Activated naive CD4-positive, alpha-beta T cell treated with anti-CD3 and anti-CD28 coated beads, Interleukin-2, amount 10 ng/mL, durations not matched to agents 7 days and 5 days (primary cell): ENCODE measurements at regions not wholly inside any gene's neighbourhood (a gene's known extent, or its start where the extent isn't known, plus 50 kb on each side); places are given as distances from the start of the nearest gene placed in this dataset.

Experiments used
- CTCF ChIA-PET: fragments of 350-600 bp; sonication (Branson Sonifier 250); formaldehyde crosslinking; loops from one replicate; lab custom pipeline; 2021; ENCODE audit warnings: antibody characterized with exemption; lab: Charles Lee
- DNase-seq: peaks from one replicate; pipeline ENCODE4 v3.0.0-alpha.2; 2020
- H3K27ac Mint-ChIP-seq: one replicate; pipeline ENCODE4 v1.8.0; 2021; ENCODE audit warnings: mild to moderate bottlenecking, moderate library complexity, mixed read lengths
- H3K27me3 Mint-ChIP-seq: one replicate; pipeline ENCODE4 v1.8.0; 2021; ENCODE audit warnings: mild to moderate bottlenecking, mixed read lengths
- H3K36me3 Mint-ChIP-seq: one replicate; pipeline ENCODE4 v1.8.0; 2021; ENCODE audit warnings: mixed read lengths
- H3K4me1 Mint-ChIP-seq: one replicate; pipeline ENCODE4 v1.8.0; 2021; ENCODE audit warnings: mixed read lengths
- H3K4me3 Mint-ChIP-seq: one replicate; pipeline ENCODE4 v1.8.0; 2021; ENCODE audit warnings: mild to moderate bottlenecking, moderate library complexity, mixed read lengths
- H3K9me3 Mint-ChIP-seq: one replicate; pipeline ENCODE4 v1.8.0; 2021; ENCODE audit warnings: mixed read lengths

- no peak overlapping the region for H3K27ac Mint-ChIP-seq
- CTCF ChIA-PET: interaction anchor here (1.1 kb wide), 1 partner anchor 49 kb away, joined by 3 read pairs; no protein-coding TSS in a partner anchor
- no peak for DNase-seq
- peaks cover 10% of the 10 kb centered on the region for H3K9me3 Mint-ChIP-seq
- H3K4me1 Mint-ChIP-seq: peaks cover 27% of the 10 kb centered on the region
- H3K36me3 Mint-ChIP-seq: peaks cover 7% of the 10 kb centered on the region
- no peak overlapping the region for H3K4me3 Mint-ChIP-seq
- no peaks in the 10 kb centered on the region for H3K27me3 Mint-ChIP-seq
Observed at GRCh38 chr11:110909336-110909735, 197.1 kb upstream of the ARHGAP20 start.

DNA sequence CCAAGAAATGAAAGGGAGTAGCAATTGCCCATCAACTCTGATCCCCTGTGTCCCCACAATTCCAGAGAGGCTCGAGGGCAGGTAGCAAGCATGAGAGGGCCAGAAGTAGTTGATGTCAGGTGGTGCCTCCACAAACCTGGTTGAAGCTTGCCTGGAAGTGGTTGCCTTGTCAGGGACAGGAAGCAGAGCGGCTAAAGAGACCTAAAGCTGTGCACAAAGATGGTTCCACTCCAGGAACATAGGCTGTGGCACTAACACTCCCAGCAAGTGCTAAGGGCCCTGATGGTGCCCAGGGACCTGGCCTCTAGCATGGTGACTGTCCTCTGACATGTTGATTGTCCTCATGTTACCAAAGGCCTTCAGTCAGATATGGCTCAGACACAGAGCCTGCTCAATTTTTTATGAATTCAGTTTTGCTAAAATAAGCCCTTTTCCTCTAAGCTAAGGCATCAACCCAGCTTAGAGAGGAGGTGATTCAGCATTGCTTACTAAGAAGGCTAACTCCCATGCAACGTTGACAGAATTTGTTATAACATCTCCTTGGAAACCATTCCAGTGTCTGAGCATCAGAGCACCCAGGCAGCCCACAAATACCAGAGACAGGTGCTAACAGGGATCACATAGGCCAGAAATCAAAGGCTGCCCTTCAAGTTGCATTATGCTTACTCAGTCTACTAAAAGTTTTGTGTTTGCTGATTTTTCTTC lies 196.3 kb upstream of the ARHGAP20 start:
- DNase-seq: peak; percentile 38
- H3K27ac Mint-ChIP-seq: peak overlapping the region; percentile 87
- CTCF ChIA-PET: interaction anchor here (0.6 to 1.1 kb wide), 2 partner anchors 48 to 120 kb away, joined by 3 read pairs; no protein-coding TSS in a partner anchor
- H3K9me3 Mint-ChIP-seq: peaks cover 10% of the 10 kb centered on the region
- H3K4me1 Mint-ChIP-seq: peaks cover 27% of the 10 kb centered on the region
- peaks cover 7% of the 10 kb centered on the region for H3K36me3 Mint-ChIP-seq
- no peak overlapping the region for H3K4me3 Mint-ChIP-seq
- H3K27me3 Mint-ChIP-seq: no peaks in the 10 kb centered on the region

DNA sequence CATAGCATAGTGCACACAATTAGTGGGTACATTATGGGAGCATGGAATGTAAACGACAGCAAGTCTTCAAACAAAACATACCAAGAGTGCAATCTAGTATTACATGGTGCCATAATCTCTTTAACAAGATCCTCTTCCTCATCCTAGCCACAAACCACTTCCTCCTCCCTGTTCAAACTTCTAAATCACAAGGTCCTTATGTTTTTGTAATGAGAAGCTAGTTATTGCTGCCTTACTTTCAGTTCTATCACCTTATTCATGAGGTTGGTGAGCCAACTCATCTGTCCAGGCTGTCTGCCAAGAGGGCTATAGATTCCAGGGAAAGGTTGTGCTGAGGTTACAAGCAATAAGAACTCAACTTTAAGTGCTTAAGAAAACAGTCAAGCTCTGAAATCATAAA lies 195.4 kb upstream of the ARHGAP20 start:
- peak; percentile 30 for DNase-seq
- no peak overlapping the region for H3K4me3 Mint-ChIP-seq
- H3K27ac Mint-ChIP-seq: peak overlapping the region; percentile 87

DNA sequence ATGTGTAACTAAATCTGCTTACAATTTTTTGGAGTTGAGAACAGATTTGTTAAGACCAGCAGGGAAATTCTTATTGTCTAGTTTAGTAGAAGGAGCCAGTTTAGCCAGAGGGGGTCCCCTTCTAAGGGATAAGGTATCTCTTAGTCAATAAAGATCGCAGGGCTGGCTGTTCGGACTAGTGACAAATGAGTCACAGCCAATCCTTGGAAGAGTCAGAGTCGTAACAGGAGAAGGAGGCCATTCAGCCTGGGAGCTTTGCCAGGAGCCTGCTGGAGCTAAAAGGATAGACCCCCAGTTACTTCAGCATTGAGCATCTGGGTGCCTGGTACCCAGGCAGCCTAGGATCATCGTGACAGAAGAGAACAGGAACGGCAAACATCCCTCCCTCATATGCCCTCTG lies 191.6 kb upstream of the ARHGAP20 start:
- Mint-ChIP-seq H3K36me3 (peaks cover 7% of the 10 kb centered on the region), H3K9me3 (peaks cover 9% of the 10 kb centered on the region)
- CTCF ChIA-PET: no interaction called here

More for the DNA sequence above, 195.4 kb upstream of the ARHGAP20 start:
- no peaks in the 10 kb centered on the region for H3K27me3 Mint-ChIP-seq
- H3K4me1 Mint-ChIP-seq: peaks cover 27% of the 10 kb centered on the region
- peaks cover 10% of the 10 kb centered on the region for H3K9me3 Mint-ChIP-seq
- CTCF ChIA-PET: interaction anchor here (0.6 to 1.0 kb wide), 2 partner anchors 13 to 521 kb away, joined by 3 read pairs; no protein-coding TSS in a partner anchor
- H3K36me3 Mint-ChIP-seq: peaks cover 7% of the 10 kb centered on the region

GRCh38 chr11:110903378-110903777 lies 191.1 kb upstream of the ARHGAP20 start:
- Mint-ChIP-seq H3K36me3 (peaks cover 5% of the 10 kb centered on the region), H3K27ac (no peak overlapping the region), H3K27me3 (no peaks in the 10 kb centered on the region), H3K4me3 (no peak overlapping the region), H3K9me3 (peaks cover 8% of the 10 kb centered on the region), H3K4me1 (peaks cover 16% of the 10 kb centered on the region)
- CTCF ChIA-PET: no interaction called here
- DNase-seq: no peak

More for the DNA sequence above, 191.6 kb upstream of the ARHGAP20 start:
- no peak overlapping the region for H3K4me3 Mint-ChIP-seq
- DNase-seq: no peak
- H3K27ac Mint-ChIP-seq: no peak overlapping the region
- peaks cover 20% of the 10 kb centered on the region for H3K4me1 Mint-ChIP-seq
- H3K27me3 Mint-ChIP-seq: no peaks in the 10 kb centered on the region

- CTCF ChIA-PET: interaction anchor here (0.6 kb wide), 1 partner anchor 311 kb away, joined by 3 read pairs; no protein-coding TSS in a partner anchor
- no peaks in the 10 kb centered on the region for H3K27me3 Mint-ChIP-seq
Observed at GRCh38 chr11:110901441-110901840, 189.2 kb upstream of the ARHGAP20 start.

GRCh38 chr11:110900426-110900825 lies 188.2 kb upstream of the ARHGAP20 start:
- Mint-ChIP-seq H3K9me3 (no peaks in the 10 kb centered on the region), H3K4me3 (no peak overlapping the region), H3K4me1 (no peaks in the 10 kb centered on the region), H3K36me3 (no peaks in the 10 kb centered on the region), H3K27me3 (no peaks in the 10 kb centered on the region), H3K27ac (no peak overlapping the region)
- no peak for DNase-seq
- CTCF ChIA-PET: no interaction called here

More at GRCh38 chr11:110901441-110901840, 189.2 kb upstream of the ARHGAP20 start:
- Mint-ChIP-seq H3K4me3 (no peak overlapping the region), H3K36me3 (peaks cover 2% of the 10 kb centered on the region), H3K9me3 (no peaks in the 10 kb centered on the region), H3K27ac (no peak overlapping the region), H3K4me1 (no peaks in the 10 kb centered on the region)
- no peak for DNase-seq

- H3K4me3 Mint-ChIP-seq: no peak overlapping the region
- no peaks in the 10 kb centered on the region for H3K36me3 Mint-ChIP-seq
- no peaks in the 10 kb centered on the region for H3K9me3 Mint-ChIP-seq
- CTCF ChIA-PET: no interaction called here
- no peak overlapping the region for H3K27ac Mint-ChIP-seq
- no peaks in the 10 kb centered on the region for H3K4me1 Mint-ChIP-seq
- no peak for DNase-seq
- H3K27me3 Mint-ChIP-seq: no peaks in the 10 kb centered on the region
Observed at GRCh38 chr11:110897035-110897434, 184.8 kb upstream of the ARHGAP20 start.

- Mint-ChIP-seq H3K27ac (no peak overlapping the region), H3K4me3 (no peak overlapping the region), H3K4me1 (no peaks in the 10 kb centered on the region), H3K36me3 (no peaks in the 10 kb centered on the region), H3K27me3 (no peaks in the 10 kb centered on the region), H3K9me3 (no peaks in the 10 kb centered on the region)
- CTCF ChIA-PET: no interaction called here
- no peak for DNase-seq
Observed at GRCh38 chr11:110896358-110896757, 184.1 kb upstream of the ARHGAP20 start.

DNA sequence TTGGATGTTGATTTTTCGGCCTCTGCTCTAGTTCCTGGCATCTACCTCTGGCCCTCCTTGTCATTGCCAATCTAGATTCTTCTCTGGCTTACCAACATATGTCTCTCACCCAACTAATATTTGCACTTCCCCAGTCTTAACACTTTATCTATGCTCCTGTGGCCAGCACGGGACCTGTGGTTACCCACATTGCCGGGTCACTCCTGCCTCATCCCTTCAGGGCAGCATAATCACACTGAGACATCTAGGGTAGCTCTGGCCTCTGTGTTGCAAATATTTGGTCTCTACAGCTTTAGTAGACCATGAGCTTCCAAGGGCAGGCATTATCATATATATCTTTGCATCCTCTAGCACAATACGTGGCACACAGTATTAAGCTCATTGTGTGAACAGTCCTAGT lies 182.0 kb upstream of the ARHGAP20 start:
- no peaks in the 10 kb centered on the region for H3K9me3 Mint-ChIP-seq
- no peak overlapping the region for H3K27ac Mint-ChIP-seq
- no peaks in the 10 kb centered on the region for H3K36me3 Mint-ChIP-seq
- H3K4me3 Mint-ChIP-seq: no peak overlapping the region
- H3K4me1 Mint-ChIP-seq: no peaks in the 10 kb centered on the region
- CTCF ChIA-PET: no interaction called here
- DNase-seq: no peak
- H3K27me3 Mint-ChIP-seq: no peaks in the 10 kb centered on the region

GRCh38 chr11:110892741-110893285 lies 180.6 kb upstream of the ARHGAP20 start:
- Mint-ChIP-seq H3K9me3 (no peaks in the 10 kb centered on the region), H3K4me1 (no peaks in the 10 kb centered on the region), H3K27me3 (no peaks in the 10 kb centered on the region), H3K27ac (no peak overlapping the region), H3K4me3 (no peak overlapping the region), H3K36me3 (no peaks in the 10 kb centered on the region)
- CTCF ChIA-PET: no interaction called here
- no peak for DNase-seq

DNA sequence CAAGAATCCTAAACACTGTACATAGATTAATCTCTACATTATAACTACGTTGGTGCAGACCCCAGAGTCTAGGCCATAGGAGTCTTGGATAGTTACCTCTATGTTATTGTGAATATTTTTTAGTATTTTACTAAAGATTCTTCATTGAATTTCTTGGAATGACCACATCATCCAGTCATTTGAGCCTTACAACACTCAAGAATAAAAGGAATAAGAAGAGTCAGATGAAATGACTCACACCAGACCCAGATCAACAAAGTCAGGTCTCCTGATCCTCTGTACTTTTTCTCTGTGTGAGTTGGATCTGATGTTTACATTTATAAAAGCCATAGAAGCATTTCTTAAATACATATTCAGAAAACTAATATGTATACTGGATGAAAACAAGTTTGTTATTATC lies 179.2 kb upstream of the ARHGAP20 start:
- Mint-ChIP-seq H3K9me3 (no peaks in the 10 kb centered on the region), H3K4me3 (no peak overlapping the region), H3K36me3 (no peaks in the 10 kb centered on the region), H3K27me3 (no peaks in the 10 kb centered on the region), H3K27ac (no peak overlapping the region), H3K4me1 (no peaks in the 10 kb centered on the region)
- CTCF ChIA-PET: interaction anchor here (0.6 to 1.1 kb wide), 2 partner anchors 58 to 241 kb away, joined by 3 read pairs; no protein-coding TSS in a partner anchor
- DNase-seq: no peak

DNA sequence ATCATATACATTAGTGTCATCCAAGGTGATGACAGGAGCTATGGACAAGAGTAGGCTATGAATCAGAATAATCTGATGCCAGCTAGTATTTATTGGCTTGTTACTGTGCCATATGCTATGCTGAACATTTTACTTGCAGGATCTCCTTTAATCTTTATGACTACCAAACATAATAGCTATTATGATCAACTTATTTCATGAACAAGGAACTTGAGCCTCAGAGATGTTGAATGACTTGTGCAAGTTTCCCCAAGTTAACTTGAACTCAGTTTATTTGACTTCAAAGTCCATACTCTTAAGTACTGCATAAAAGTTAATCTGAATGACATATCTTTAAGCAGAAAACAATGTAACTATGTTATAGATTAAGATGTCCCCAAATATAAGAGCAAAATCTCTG lies 178.8 kb upstream of the ARHGAP20 start:
- H3K4me1 Mint-ChIP-seq: no peaks in the 10 kb centered on the region
- CTCF ChIA-PET: interaction anchor here (1.1 kb wide), 1 partner anchor 58 kb away, joined by 3 read pairs; no protein-coding TSS in a partner anchor
- H3K9me3 Mint-ChIP-seq: no peaks in the 10 kb centered on the region
- no peaks in the 10 kb centered on the region for H3K27me3 Mint-ChIP-seq
- no peaks in the 10 kb centered on the region for H3K36me3 Mint-ChIP-seq
- H3K4me3 Mint-ChIP-seq: no peak overlapping the region
- H3K27ac Mint-ChIP-seq: no peak overlapping the region
- DNase-seq: no peak

GRCh38 chr11:110886288-110886970 lies 174.2 kb upstream of the ARHGAP20 start:
- Mint-ChIP-seq H3K36me3 (no peaks in the 10 kb centered on the region), H3K4me1 (no peaks in the 10 kb centered on the region), H3K27me3 (peaks cover 7% of the 10 kb centered on the region), H3K9me3 (no peaks in the 10 kb centered on the region), H3K4me3 (no peak overlapping the region), H3K27ac (no peak overlapping the region)
- no peak for DNase-seq
- CTCF ChIA-PET: no interaction called here
